Limb (tissue), 2 donors: ENCODE measurements at regions not wholly inside any gene's neighbourhood (a gene's known extent, or its start where the extent isn't known, plus 50 kb on each side); places are given as distances from the start of the nearest gene placed in this dataset.
"Not testable (repeated sequence)": the region's sequence is repeated elsewhere in the genome, so short reads cannot be mapped to it uniquely, and the experiment has no call there.

ENCODE experiments used
- DNase-seq, 2 donors: peaks; one replicate each; pipeline ENCODE4 v3.0.0-alpha.2; 2016; ENCODE audit errors: extremely low spot score in 2 of 2

DNA sequence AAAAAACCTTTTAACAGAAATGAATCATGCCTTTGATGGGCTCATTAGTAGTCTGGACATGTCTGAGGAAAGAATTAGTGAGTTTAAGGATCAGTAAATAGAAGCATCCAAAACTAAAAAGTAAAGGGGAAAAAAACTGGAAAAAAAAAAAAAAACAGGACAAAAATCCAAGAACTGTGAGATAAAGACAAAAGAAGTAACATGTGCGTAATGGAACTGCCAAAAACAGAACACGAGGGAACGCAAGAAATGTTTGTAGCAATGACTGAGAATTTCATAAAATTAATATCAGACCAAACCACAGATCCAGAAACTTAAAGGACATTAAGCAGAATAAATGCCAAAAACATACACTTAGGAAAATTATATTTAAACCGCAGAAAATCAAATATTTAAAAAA is 77.4 kb downstream of the MS4A13 start:
- DNase-seq: no peak

DNA sequence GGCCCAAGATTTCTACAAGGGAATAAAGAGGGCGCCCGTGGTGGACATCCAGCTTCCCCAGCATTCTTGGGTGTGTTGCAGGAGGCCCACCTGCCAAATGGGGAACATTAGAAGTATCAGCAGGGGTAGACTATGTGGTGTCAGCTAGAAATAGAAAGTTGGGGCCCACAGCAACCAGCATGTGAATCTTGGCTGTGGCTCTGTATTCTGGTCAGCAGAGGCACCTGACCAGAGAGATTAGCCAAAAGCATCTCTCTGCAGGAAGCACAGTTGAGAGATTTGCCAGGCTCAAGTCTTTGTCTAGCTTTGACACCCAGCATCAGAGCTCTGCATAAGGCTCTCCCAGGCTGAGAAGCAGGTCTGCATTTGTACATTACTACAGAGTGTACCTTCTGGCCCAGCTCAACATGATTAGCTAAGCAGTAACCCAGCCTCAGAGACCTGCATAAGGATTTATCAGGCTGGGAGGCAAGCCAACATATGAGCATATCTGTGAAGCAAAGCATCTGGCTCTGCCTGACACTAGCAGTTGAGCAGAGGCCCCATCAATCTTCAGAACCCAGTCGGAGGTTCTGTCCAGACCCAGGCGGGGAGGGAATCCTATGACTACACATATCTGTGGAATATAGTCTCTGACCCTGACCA is 79.9 kb downstream of the MS4A13 start:
- peak; percentile 24 to 26 for DNase-seq

DNA sequence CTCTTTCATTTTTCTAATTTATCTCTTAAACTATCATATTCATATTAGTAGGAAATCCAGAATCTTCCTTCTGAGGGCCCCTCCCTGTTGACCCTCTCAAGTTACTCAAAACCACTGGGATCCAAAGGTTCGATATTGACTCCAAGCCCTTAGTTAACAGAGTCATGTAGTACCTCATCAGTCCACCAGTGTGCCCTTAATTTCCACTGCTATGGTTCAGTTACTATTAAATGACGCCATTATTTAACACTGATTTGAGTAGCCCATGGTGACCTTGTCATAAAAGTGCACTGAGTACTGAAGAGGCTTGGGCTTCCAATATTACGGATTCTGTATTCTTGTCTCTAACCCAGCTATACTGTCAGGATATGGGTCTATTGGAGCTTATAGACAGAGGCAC is 91.9 kb upstream of the MS4A8 start:
- DNase-seq: no peak

DNA sequence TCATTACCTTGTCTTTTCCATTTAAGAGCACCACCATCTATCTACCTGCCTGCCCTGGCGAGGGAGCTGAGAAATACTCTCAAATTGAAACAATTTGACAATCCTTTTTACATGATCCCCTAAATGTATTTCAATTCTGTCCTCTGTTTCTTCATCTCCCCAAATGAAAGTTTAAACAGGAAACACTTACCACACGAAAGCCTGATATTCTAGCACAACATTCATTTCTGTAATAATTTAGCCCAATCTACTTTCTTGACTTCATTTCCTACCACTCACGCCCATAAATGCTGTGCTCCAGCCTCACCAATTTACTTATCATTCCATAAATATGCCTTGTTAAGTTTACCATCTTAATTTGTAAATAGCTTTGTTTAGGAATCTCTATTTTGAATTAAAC is 89.8 kb upstream of the MS4A8 start:
- no peak for DNase-seq

DNA sequence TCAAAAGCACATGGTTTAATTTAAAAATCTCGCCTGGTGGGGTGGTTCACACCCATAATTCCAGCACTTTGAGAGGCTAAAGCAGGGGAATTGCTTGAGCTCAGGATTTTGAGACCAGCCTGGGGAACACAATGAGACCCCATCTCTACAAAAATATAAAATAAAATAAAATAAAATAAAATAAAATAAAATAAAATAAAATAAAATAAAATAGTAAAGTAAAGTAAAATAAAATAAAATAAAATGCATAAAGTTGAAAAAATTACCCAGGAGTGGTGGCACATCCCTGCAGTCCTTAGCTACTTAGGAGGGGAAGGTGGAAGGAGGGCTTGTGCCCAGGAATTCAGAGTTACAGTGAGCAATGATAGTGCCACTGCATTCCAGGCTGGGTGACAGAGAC is 88.7 kb upstream of the MS4A8 start:
- no peak for DNase-seq

DNA sequence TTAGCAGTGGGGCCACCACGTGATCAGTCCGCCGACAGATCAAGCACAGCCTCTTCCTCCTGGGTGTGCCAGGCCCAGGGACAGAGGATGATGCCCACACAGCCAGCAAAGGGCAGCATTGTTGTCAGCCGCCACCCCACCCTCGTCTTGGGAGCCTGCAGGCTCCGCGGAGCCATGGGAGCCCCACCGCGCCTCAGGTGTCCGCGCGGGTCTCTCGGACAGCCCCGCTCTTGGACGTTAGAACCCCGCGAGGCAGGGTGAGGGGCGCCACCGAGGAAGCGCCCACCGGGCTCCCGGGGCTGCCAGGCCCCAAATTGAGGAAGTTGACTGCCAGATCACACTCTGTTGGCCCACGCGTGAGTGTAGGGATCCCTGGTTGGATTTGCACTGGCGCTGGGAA is 83.9 kb upstream of the MS4A8 start:
- no peak for DNase-seq

DNA sequence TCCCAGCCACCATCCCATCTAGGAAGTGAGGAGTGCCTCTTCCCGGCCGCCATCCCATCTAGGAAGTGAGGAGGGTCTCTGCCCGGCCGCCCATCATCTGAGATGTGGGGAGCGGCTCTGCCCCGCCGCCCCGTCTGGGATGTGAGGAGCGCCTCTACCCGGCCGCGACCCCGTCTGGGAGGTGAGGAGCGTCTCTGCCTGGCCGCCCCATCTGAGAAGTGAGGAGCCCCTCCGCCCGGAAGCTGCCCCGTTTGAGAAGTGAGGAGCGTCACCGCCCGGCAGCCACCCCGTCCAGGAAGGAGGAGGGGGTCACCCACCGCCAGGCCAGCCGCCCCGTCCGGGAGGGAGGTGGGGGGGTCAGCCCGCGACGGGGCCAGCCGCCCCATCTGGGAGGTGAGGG is 77.5 kb upstream of the MS4A8 start:
- not testable (repeated sequence) for DNase-seq

DNA sequence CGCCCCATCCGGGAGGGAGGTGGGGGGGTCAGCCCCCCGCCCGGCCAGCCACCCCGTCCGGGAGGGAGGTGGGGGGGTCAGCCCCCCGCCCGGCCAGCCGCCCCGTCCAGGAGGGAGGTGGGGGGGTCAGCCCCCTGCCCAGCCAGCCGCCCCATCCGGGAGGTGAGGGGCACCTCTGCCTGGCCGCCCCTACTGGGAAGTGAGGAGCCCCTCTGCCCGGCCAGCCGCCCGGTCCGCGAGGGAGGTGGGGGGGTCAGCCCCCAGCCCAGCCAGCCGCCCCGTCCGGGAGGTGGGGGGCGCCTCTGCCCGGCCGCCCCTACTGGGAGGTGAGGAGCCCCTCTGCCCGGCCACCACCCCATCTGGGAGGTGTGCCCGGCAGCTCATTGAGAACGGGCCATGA is 76.6 kb upstream of the MS4A8 start:
- not testable (repeated sequence) for DNase-seq

DNA sequence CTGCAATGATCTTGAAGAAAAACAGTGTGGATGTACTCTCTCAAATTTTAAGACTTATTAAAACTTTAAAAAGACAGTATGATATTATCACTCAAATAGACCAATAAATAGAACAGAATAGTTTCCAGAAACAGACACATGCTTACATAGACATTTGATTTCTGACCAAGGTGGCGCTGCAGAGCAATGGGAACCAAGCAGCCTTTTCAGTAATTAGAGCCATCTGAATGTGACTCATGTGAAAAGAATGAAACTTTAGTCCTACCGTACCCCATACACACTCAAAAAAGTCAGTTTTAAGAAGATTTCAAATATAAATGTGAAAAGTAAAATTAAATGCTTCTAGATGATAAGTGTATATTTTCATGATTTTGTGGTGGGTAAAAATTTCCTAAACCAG is 74.2 kb upstream of the MS4A8 start:
- DNase-seq: no peak

DNA sequence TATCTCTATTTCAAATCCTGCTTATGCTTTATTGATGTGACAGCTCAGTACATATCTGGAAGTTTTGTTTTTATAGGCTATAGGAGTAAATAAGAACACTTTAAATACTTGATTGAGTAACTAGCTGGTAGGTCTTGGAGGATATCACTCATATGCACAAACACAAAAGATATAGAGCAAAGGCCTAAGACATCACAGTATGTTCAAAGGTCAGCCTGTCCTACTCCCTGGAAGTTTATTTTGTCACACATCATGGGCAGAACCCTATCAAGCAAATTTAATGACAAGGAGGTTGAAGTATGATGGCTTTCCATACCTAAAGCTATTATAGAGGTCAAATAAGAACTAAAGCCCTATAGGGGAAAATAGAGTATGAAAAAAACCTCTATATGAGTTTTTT is 70.0 kb upstream of the MS4A8 start:
- DNase-seq: no peak

DNA sequence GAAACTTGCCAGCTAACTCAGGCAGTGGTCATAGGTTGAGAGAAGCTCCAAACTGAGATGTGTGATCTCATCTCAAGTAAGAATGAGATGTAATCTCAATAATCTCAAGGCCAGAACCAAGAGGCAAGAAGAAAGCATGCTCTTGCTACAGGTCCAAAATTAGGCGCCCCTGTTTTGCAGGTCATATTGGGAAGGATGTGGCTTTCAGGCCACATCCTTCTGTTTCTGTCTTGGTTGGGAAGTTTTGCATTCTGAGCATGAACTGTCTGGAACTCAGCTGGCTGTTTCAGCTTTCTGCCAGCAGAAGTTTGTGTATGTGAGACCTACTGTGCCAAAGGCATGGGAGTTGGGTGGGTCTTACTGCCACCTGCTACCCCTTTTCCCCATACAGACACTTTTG is 67.5 kb upstream of the MS4A8 start:
- no peak for DNase-seq

DNA sequence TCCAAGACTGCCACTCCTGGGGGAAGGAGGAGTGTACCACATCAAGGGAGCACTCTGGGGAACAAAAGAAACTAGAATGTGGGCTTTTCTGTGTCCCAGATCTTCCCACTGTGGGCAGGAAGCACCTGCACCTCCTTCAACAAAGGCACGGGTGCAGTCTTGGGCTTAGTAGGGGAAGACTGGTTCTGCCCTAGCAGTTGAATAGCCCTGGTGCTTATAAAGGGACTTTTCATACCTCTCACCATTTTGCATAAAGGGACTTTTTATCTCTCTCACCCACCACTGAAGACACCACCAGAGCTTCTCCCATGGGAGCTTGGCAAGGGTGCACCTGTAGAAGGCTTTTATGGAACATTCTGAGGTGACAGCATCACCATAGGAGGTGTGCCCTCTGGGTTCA is 65.8 kb upstream of the MS4A8 start:
- no peak for DNase-seq

DNA sequence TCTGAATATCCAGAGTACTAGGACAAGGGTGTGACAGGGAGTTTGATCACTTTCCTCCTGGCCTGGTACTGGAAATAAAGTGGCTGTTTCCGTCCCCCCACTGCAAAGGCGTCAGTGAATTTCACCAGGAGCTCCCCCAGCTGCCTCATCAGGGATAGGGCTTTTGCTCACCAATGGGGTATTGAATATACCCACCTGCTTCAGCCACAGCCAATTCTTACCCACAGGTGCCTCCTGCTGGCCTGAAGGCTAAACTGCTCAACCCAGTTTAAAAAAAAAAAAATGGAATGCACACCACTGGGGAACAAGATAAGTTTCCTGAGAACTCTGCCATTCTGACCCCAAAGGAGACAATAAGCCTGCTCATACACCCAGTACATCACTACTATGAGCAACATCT is 65.3 kb upstream of the MS4A8 start:
- DNase-seq: no peak

DNA sequence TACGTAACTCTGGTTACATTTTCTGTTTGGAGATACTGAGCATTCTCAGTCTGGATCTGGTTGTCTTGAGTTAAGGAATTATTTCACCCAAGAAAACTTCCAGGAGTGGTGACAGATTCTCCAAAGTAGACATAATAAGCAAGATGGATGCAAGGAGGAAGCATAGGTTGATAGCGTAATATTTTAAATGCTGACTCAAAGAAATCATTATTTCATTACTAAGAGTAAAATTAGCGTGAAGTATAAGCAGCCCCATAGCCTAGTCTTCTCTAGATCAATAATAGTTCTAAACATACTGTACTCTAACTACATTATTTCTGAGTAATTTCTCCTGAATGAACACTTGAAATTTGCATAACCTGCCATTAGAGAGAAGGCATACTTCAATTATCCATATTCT is 57.5 kb upstream of the MS4A8 start:
- no peak for DNase-seq

DNA sequence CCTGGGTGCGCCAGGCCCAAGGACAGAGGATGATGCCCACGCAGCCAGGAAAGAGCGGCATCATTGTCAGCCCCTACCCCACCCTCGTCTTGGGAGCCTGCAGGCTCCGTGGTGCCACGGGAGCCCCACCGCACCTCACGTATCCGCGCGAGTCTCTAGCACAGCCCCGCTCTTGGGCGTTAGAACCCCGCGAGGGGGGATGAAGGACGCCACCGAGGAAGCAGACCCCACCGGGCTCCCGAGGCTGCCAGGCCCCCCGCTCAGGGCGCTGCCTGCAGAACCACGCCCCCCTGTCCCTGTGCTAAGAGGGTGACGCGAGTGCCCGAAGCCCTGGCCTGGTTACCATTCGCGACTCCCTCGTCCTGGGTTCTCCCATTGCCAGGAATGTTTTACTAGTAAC is 52.3 kb upstream of the MS4A8 start:
- DNase-seq: no peak
